ENCODE measurements at regions not wholly inside any gene's neighbourhood (a gene's known extent, or its start where the extent isn't known, plus 50 kb on each side); places are given as distances from the start of the nearest gene placed in this dataset.
A peak's percentile ranks its signal among the peaks of the same experiment; 100 is the strongest.

- no peak for DNase-seq
Observed at GRCh38 chr3:194805546-194805945, 119.9 kb downstream of the FAM43A start.

DNA sequence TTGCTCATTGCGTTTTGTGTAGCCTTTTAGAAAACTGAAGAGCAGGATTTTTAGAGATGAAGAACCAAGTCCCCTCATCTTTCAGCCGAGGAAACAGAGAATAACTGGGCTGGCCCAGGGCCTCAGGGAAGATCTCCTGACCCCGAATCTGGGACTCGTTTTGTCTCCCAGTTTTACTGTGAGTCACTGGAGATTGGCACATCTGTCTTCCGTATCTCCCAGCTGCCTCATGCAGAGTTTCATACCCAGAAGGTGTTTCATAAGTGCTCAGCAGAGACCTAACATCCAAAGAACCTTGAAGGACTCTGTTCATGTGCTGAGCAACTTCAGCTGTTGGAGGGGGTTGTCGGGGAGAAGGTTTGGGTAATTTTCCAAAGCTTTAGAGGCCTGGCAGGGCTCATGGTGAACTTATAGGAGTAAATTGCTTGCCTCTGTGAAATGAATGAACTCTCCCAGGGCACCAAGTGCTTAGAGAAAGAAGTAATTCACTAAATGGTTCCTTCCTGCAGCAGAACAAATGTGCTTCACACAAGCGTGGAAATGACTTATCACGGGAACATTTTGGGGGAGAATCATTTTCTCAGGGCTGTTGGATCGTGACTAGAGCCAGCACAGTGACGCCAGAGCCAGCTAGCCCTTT, 121.4 kb downstream of the FAM43A start:
- DNase-seq: no peak

- no peak for DNase-seq
Observed at GRCh38 chr3:194808640-194809097, 123.0 kb downstream of the FAM43A start.

DNA sequence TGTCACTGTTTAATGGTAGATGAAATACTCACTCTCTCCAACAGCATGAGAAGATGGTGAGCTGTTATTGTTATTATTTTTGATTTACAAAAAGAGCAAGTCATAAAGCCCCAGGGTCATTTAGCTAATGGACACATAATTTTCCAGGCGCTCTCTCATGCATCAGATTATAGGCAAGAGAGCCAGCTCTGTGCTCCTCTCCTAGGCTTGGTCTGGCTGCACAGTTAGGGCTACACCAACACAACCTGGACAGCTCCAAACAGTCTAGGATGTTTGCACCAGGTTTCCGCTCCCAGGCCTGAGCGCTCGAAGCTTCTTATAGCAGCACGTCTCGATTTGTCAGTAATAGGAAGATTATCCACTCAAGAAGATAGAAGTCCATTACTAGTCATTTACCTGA, 123.7 kb downstream of the FAM43A start:
- no peak for DNase-seq

- no peak for DNase-seq
Observed at GRCh38 chr3:194810076-194810475, 124.4 kb downstream of the FAM43A start.

GRCh38 chr3:194811118-194811517, 125.4 kb downstream of the FAM43A start:
- no peak for DNase-seq

DNA sequence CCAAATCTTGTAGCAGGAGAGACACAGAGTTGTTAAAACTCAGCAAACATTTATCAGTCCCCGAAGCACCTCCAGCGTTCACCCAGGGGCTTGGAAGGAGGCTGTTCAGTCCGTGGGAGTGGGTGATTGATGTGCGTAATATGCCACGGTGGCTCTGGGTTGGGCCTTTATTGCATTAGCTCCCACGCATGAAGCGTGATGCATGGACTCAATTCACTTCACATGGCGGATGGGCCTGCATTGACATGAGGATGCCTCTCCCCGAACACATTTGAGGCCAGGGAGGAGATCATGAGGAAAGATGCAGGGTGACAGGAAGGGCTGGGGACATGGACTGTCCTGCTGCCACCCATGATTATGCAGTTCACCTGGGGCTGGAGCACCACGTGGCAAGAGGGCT, 126.5 kb downstream of the FAM43A start:
- DNase-seq: no peak

GRCh38 chr3:194814878-194815357, 129.2 kb downstream of the FAM43A start:
- peak; percentile 18 for DNase-seq

DNA sequence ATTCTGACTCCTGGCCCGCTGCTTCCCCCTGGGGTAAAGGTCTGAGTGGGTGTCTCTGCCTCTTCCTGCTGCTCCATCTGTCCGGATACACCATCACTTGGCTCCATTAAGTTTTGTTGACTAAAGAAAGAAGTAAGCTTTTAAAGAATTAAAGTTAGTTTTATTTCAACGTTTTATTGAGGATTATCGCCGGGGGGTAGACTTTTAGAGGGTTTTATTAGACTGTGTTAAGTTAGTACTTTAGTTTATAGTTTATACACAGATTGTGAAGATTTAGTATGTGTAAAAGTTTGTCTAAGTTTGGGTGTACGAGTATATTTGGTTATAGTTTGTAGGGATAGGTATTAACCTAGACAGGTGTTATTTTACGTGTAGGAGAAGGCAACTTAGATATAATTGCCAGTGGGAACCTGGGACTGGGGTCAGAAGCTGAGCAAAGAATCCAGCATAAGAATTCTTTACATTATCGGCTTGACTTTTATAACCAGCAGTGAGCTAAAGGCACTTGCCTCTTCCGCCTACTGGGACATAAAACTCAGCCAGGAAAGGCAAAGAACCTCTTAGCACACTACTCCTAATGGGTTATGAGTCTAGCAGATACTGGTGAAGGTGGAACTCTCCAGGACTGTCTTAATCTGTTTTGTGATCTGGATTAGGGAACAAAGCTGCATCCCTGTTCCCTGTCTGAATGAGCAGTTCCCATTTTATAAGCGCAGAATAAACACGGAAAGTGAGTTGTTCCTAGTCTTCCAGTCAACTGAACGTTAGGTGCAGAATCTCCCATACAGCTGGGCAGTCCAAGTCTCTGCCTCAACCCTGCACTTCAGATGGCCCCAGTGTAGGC, 131.3 kb downstream of the FAM43A start:
- DNase-seq: no peak

- no peak for DNase-seq
Observed at GRCh38 chr3:194817592-194817930, 131.9 kb downstream of the FAM43A start.

DNA sequence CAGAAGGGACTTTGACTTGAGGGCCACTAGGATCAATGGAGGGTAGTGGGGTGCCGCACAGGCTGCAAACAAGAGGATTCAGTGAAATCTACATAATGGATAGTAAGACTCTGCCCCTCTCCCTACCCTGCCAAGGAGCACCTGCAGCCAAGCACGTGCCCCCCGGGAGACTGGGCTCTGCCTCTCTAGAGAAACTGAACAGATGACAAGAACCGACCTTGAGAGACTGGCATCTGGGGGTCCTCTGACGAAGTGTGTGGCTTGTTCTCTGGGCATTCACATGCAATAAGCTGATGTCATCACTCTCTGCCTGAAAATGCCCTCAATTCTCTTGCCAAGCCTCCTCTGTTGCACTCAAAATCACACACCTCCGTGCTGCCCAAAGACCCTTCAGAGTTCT, 132.3 kb downstream of the FAM43A start:
- no peak for DNase-seq

DNA sequence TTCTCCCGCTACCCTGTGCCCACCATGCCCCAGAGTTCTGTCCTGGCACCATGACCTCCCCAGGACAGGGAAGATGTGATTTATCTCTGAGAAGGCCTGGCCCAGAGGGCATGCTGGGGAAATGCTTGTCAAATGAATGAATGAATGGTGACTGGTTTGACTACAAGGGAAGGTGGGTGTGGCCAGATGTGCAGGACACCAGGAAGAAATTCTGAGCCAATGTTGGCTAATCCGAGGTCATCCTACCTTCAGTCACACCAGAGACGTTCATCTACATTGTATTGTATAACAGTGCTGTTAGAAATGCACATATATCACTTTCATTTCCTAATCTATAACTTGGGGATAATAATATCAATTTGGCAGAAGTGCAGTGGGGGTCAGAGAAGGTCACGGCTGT, 138.4 kb downstream of the FAM43A start:
- no peak for DNase-seq

DNA sequence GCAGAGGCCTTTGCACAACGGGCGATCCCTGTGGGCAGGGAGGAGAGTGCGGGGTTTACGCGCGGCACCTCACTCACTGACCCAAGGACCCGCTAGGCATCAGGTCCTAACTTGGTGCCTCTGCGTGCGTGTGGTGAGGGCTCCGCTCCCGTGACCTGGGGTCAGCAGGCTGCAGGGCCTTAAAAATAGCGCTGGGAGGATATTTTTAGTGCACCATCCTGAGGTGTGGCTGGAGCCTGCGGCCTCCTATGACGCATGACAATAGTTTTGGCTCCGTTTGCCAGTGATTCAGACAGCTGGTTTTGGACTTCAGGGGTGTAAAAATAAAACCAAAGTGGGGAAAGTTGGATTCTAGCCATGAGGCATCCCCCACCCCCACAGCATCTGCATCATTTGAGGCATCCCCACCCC, 139.0 kb downstream of the FAM43A start:
- DNase-seq: no peak

GRCh38 chr3:194826594-194826993, 140.9 kb downstream of the FAM43A start:
- DNase-seq: no peak

- no peak for DNase-seq
Observed at GRCh38 chr3:194827486-194827885, 141.8 kb downstream of the FAM43A start.

- no peak for DNase-seq
Observed at GRCh38 chr3:194828116-194828515, 142.4 kb downstream of the FAM43A start.

- DNase-seq: no peak
Observed at GRCh38 chr3:194828926-194829325, 143.2 kb downstream of the FAM43A start.

DNA sequence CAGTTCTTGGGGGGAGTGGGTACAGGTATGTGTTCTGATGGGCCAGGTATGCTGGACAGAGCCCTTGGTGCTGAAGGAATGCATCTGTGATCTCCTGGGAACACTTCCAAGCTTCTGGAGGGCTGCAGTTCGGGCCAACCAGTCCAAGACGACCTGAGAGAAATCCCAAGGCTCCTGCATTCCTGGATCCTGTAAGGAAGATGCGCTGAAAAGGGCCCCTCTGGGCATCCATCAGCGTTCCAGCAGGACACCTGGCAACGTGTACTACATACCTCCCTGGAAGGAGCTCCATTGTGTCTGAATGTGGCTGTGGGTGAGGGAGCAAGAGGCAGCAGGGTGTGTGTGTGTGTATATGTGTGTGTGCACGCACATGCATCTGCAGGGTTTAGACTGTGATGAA, 144.7 kb downstream of the FAM43A start:
- no peak for DNase-seq

- no peak for DNase-seq
Observed at GRCh38 chr3:194830978-194831377, 145.3 kb downstream of the FAM43A start.

DNA sequence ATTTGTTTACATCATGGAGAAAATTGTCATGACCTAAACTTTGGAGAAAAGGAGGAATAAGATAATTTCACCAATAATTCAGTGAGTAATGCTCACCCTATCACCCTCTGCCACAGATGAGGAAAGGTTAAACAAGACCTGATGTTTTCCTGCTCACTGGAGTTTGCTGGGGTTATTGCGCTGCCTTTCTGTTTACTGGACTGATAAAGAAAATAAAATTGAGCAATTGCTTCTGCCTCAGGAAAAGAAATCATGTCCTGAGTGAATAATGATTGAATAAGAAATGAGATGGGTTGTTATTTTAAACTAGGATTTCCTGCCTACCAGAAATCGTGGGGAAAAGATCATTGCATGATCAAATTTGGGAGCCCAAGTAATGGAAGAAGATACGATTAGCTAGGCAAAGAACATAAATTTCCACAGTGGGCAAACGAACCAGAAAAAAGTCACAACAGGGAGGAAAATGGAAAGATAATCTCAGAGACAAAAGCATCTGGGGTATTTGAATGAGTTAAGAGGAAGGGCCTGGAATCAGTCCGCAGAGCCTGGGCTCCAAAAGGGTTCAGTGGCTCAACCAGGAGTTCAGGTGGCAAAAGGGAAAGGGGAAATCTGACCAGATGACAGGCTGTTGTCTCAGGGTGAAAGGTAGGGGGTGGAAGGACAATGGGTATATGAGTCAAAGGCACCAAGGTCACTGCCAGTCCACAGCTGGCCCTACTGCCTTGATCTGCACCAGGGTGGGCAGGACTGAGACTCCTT, 146.8 kb downstream of the FAM43A start:
- no peak for DNase-seq

- no peak for DNase-seq
Observed at GRCh38 chr3:194833114-194833910, 147.6 kb downstream of the FAM43A start.

- DNase-seq: no peak
Observed at GRCh38 chr3:194836661-194837060, 151.0 kb downstream of the FAM43A start.
